ENCODE measurements at regions not wholly inside any gene's neighbourhood (a gene's known extent, or its start where the extent isn't known, plus 50 kb on each side); places are given as distances from the start of the nearest gene placed in this dataset.

GRCh38 chr6:114588726-114589125, 245.9 kb upstream of the HS3ST5 start:
- H3K9me3 ChIP-seq (ENCODE audit: insufficient read depth, low read length): peaks cover 11% of the 10 kb centered on the region
- no peaks in the 10 kb centered on the region for H3K4me1 ChIP-seq (ENCODE audit: insufficient read depth, insufficient read length)
- TF ChIP-seq YY1 (IDR thresholded peaks at IDR 0.05; ENCODE audit: insufficient read depth, insufficient read length): no peak
- no peak for TF ChIP-seq SUZ12 (IDR thresholded peaks at IDR 0.05; ENCODE audit: extremely low read depth, insufficient read depth, insufficient read length)
- no peak for TF ChIP-seq ZNF274 (IDR thresholded peaks at IDR 0.05; ENCODE audit: low read depth, low read length)
- no peaks in the 10 kb centered on the region for H3K27me3 ChIP-seq (ENCODE audit: insufficient read depth, insufficient read length)
- no peak for DNase-seq (ENCODE audit: low read depth, low spot score)
- no peak overlapping the region for H3K9ac ChIP-seq (ENCODE audit: insufficient read length, low read depth)
- H3K4me3 ChIP-seq (ENCODE audit: insufficient read length, low read depth): no peak overlapping the region
- H3K36me3 ChIP-seq (ENCODE audit: insufficient read depth, insufficient read length, low read length): no peaks in the 10 kb centered on the region

- Histone ChIP-seq H3K4me1 (ENCODE audit: insufficient read depth, insufficient read length) (no peaks in the 10 kb centered on the region), H3K36me3 (ENCODE audit: insufficient read depth, insufficient read length, low read length) (no peaks in the 10 kb centered on the region), H3K4me3 (ENCODE audit: insufficient read length, low read depth) (no peak overlapping the region), H3K27me3 (ENCODE audit: insufficient read depth, insufficient read length) (no peaks in the 10 kb centered on the region), H3K9ac (ENCODE audit: insufficient read length, low read depth) (no peak overlapping the region), H3K9me3 (ENCODE audit: insufficient read depth, low read length) (peaks cover 11% of the 10 kb centered on the region)
- DNase-seq (ENCODE audit: low read depth, low spot score): no peak
- TF ChIP-seq SUZ12 (IDR thresholded peaks at IDR 0.05; ENCODE audit: extremely low read depth, insufficient read depth, insufficient read length) (no peak), ZNF274 (IDR thresholded peaks at IDR 0.05; ENCODE audit: low read depth, low read length) (no peak), YY1 (IDR thresholded peaks at IDR 0.05; ENCODE audit: insufficient read depth, insufficient read length) (no peak)
Observed at GRCh38 chr6:114586298-114586697, 243.5 kb upstream of the HS3ST5 start.

- Histone ChIP-seq H3K9ac (ENCODE audit: insufficient read length, low read depth) (no peak overlapping the region), H3K27me3 (ENCODE audit: insufficient read depth, insufficient read length) (no peaks in the 10 kb centered on the region), H3K4me3 (ENCODE audit: insufficient read length, low read depth) (no peak overlapping the region), H3K36me3 (ENCODE audit: insufficient read depth, insufficient read length, low read length) (no peaks in the 10 kb centered on the region), H3K9me3 (ENCODE audit: insufficient read depth, low read length) (peaks cover 3% of the 10 kb centered on the region; the same call in 1 of the 2 replicates), H3K4me1 (ENCODE audit: insufficient read depth, insufficient read length) (peaks cover 3% of the 10 kb centered on the region)
- TF ChIP-seq YY1 (IDR thresholded peaks at IDR 0.05; ENCODE audit: insufficient read depth, insufficient read length) (no peak), ZNF274 (IDR thresholded peaks at IDR 0.05; ENCODE audit: low read depth, low read length) (no peak), SUZ12 (IDR thresholded peaks at IDR 0.05; ENCODE audit: extremely low read depth, insufficient read depth, insufficient read length) (no peak)
- DNase-seq (ENCODE audit: low read depth, low spot score): no peak
Observed at GRCh38 chr6:114581293-114581692, 238.5 kb upstream of the HS3ST5 start.

- Histone ChIP-seq H3K4me1 (ENCODE audit: insufficient read depth, insufficient read length) (peaks cover 3% of the 10 kb centered on the region), H3K9ac (ENCODE audit: insufficient read length, low read depth) (no peak overlapping the region), H3K9me3 (ENCODE audit: insufficient read depth, low read length) (no peaks in the 10 kb centered on the region; the same call in 1 of the 2 replicates), H3K4me3 (ENCODE audit: insufficient read length, low read depth) (no peak overlapping the region), H3K36me3 (ENCODE audit: insufficient read depth, insufficient read length, low read length) (no peaks in the 10 kb centered on the region), H3K27me3 (ENCODE audit: insufficient read depth, insufficient read length) (no peaks in the 10 kb centered on the region)
- no peak for DNase-seq (ENCODE audit: low read depth, low spot score)
- no peak for TF ChIP-seq ZNF274 (IDR thresholded peaks at IDR 0.05; ENCODE audit: low read depth, low read length)
- TF ChIP-seq SUZ12 (IDR thresholded peaks at IDR 0.05; ENCODE audit: extremely low read depth, insufficient read depth, insufficient read length): no peak
- no peak for TF ChIP-seq YY1 (IDR thresholded peaks at IDR 0.05; ENCODE audit: insufficient read depth, insufficient read length)
Observed at GRCh38 chr6:114580882-114581281, 238.1 kb upstream of the HS3ST5 start.

- Histone ChIP-seq H3K27me3 (ENCODE audit: insufficient read depth, insufficient read length) (no peaks in the 10 kb centered on the region), H3K9ac (ENCODE audit: insufficient read length, low read depth) (no peak overlapping the region), H3K4me3 (ENCODE audit: insufficient read length, low read depth) (no peak overlapping the region), H3K36me3 (ENCODE audit: insufficient read depth, insufficient read length, low read length) (no peaks in the 10 kb centered on the region), H3K4me1 (ENCODE audit: insufficient read depth, insufficient read length) (peaks cover 3% of the 10 kb centered on the region), H3K9me3 (ENCODE audit: insufficient read depth, low read length) (no peaks in the 10 kb centered on the region; the same call in 1 of the 2 replicates)
- TF ChIP-seq YY1 (IDR thresholded peaks at IDR 0.05; ENCODE audit: insufficient read depth, insufficient read length) (no peak), SUZ12 (IDR thresholded peaks at IDR 0.05; ENCODE audit: extremely low read depth, insufficient read depth, insufficient read length) (no peak), ZNF274 (IDR thresholded peaks at IDR 0.05; ENCODE audit: low read depth, low read length) (no peak)
- no peak for DNase-seq (ENCODE audit: low read depth, low spot score)
Observed at GRCh38 chr6:114579486-114579885, 236.7 kb upstream of the HS3ST5 start.

GRCh38 chr6:114577109-114577508, 234.3 kb upstream of the HS3ST5 start:
- Histone ChIP-seq H3K36me3 (ENCODE audit: insufficient read depth, insufficient read length, low read length) (no peaks in the 10 kb centered on the region), H3K4me1 (ENCODE audit: insufficient read depth, insufficient read length) (peaks cover 3% of the 10 kb centered on the region), H3K27me3 (ENCODE audit: insufficient read depth, insufficient read length) (no peaks in the 10 kb centered on the region), H3K4me3 (ENCODE audit: insufficient read length, low read depth) (no peak overlapping the region), H3K9me3 (ENCODE audit: insufficient read depth, low read length) (no peaks in the 10 kb centered on the region; the same call in 1 of the 2 replicates), H3K9ac (ENCODE audit: insufficient read length, low read depth) (no peak overlapping the region)
- no peak for DNase-seq (ENCODE audit: low read depth, low spot score)
- TF ChIP-seq SUZ12 (IDR thresholded peaks at IDR 0.05; ENCODE audit: extremely low read depth, insufficient read depth, insufficient read length): no peak
- TF ChIP-seq ZNF274 (IDR thresholded peaks at IDR 0.05; ENCODE audit: low read depth, low read length): no peak
- no peak for TF ChIP-seq YY1 (IDR thresholded peaks at IDR 0.05; ENCODE audit: insufficient read depth, insufficient read length)

DNA sequence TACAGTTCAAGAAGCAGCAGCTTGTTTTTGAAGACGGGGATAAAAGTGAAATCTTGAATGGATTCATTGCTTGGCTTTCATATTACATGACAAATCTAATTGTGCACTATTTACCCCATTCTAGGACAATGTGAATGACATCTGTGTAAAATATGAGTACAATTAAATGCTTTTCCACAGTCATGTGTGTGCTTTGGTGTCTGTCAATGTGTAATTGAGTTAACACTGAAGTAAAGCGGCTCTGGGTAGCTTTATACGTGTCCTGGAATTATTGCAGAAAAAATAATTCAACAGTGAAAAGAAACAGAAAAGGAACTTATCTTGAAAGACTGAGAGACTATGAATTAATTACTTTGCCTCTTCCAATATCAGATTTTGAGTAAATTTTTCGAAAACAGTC, 233.5 kb upstream of the HS3ST5 start:
- H3K36me3 ChIP-seq (ENCODE audit: insufficient read depth, insufficient read length, low read length): no peaks in the 10 kb centered on the region
- TF ChIP-seq ZNF274 (IDR thresholded peaks at IDR 0.05; ENCODE audit: low read depth, low read length): no peak
- peaks cover 3% of the 10 kb centered on the region for H3K4me1 ChIP-seq (ENCODE audit: insufficient read depth, insufficient read length)
- no peak for DNase-seq (ENCODE audit: low read depth, low spot score)
- no peak overlapping the region for H3K4me3 ChIP-seq (ENCODE audit: insufficient read length, low read depth)
- no peaks in the 10 kb centered on the region for H3K27me3 ChIP-seq (ENCODE audit: insufficient read depth, insufficient read length)
- no peaks in the 10 kb centered on the region; the same call in 1 of the 2 replicates for H3K9me3 ChIP-seq (ENCODE audit: insufficient read depth, low read length)
- no peak overlapping the region for H3K9ac ChIP-seq (ENCODE audit: insufficient read length, low read depth)

GRCh38 chr6:114569669-114570068, 226.8 kb upstream of the HS3ST5 start:
- Histone ChIP-seq H3K36me3 (ENCODE audit: insufficient read depth, insufficient read length, low read length) (no peaks in the 10 kb centered on the region), H3K4me1 (ENCODE audit: insufficient read depth, insufficient read length) (no peaks in the 10 kb centered on the region), H3K27me3 (ENCODE audit: insufficient read depth, insufficient read length) (no peaks in the 10 kb centered on the region), H3K4me3 (ENCODE audit: insufficient read length, low read depth) (no peak overlapping the region), H3K9me3 (ENCODE audit: insufficient read depth, low read length) (peaks cover 2% of the 10 kb centered on the region; the same call in 1 of the 2 replicates), H3K9ac (ENCODE audit: insufficient read length, low read depth) (no peak overlapping the region)
- TF ChIP-seq YY1 (IDR thresholded peaks at IDR 0.05; ENCODE audit: insufficient read depth, insufficient read length): no peak
- TF ChIP-seq ZNF274 (IDR thresholded peaks at IDR 0.05; ENCODE audit: low read depth, low read length): no peak
- no peak for DNase-seq (ENCODE audit: low read depth, low spot score)
